ENCODE measurements at regions not wholly inside any gene's neighbourhood (a gene's known extent, or its start where the extent isn't known, plus 50 kb on each side); places are given as distances from the start of the nearest gene placed in this dataset.
A peak's percentile ranks its signal among the peaks of the same experiment; 100 is the strongest.

GRCh38 chr7:1361756-1362125 lies 97.5 kb downstream of the MICALL2 start:
- no peak for DNase-seq (ENCODE audit: low read depth, low spot score)
- in situ Hi-C loops (cut with HindIII; ENCODE audit: low pct_unique_long_range_greater_than_20kb, low sequenced_read_pairs) = no loop called here

- DNase-seq (ENCODE audit: low read depth, low spot score) = no peak
- in situ Hi-C loops (cut with HindIII; ENCODE audit: low pct_unique_long_range_greater_than_20kb, low sequenced_read_pairs) = no loop called here
Observed at GRCh38 chr7:1362301-1362700, 97.0 kb downstream of the MICALL2 start.

- in situ Hi-C loops (cut with HindIII; ENCODE audit: low pct_unique_long_range_greater_than_20kb, low sequenced_read_pairs) = no loop called here
- no peak for DNase-seq (ENCODE audit: low read depth, low spot score)
Observed at GRCh38 chr7:1364068-1364905, 95.0 kb downstream of the MICALL2 start.

- DNase-seq (ENCODE audit: low read depth, low spot score) = no peak
- in situ Hi-C loops (cut with HindIII; ENCODE audit: low pct_unique_long_range_greater_than_20kb, low sequenced_read_pairs) = no loop called here
Observed at GRCh38 chr7:1364906-1365570, 94.2 kb downstream of the MICALL2 start.

- in situ Hi-C loops (cut with HindIII; ENCODE audit: low pct_unique_long_range_greater_than_20kb, low sequenced_read_pairs) = no loop called here
- no peak for DNase-seq (ENCODE audit: low read depth, low spot score)
Observed at GRCh38 chr7:1365846-1366245, 93.4 kb downstream of the MICALL2 start.

GRCh38 chr7:1366801-1367405 lies 92.4 kb downstream of the MICALL2 start:
- in situ Hi-C loops (cut with HindIII; ENCODE audit: low pct_unique_long_range_greater_than_20kb, low sequenced_read_pairs) = no loop called here
- DNase-seq (ENCODE audit: low read depth, low spot score) = no peak

GRCh38 chr7:1367501-1368183 lies 91.6 kb downstream of the MICALL2 start:
- DNase-seq (ENCODE audit: low read depth, low spot score) = no peak
- in situ Hi-C loops (cut with HindIII; ENCODE audit: low pct_unique_long_range_greater_than_20kb, low sequenced_read_pairs) = no loop called here

GRCh38 chr7:1368184-1368681 lies 91.0 kb downstream of the MICALL2 start:
- DNase-seq (ENCODE audit: low read depth, low spot score) = no peak
- in situ Hi-C loops (cut with HindIII; ENCODE audit: low pct_unique_long_range_greater_than_20kb, low sequenced_read_pairs) = no loop called here

- in situ Hi-C loops (cut with HindIII; ENCODE audit: low pct_unique_long_range_greater_than_20kb, low sequenced_read_pairs) = no loop called here
Observed at GRCh38 chr7:1368682-1369571, 90.3 kb downstream of the MICALL2 start.

GRCh38 chr7:1369916-1370657 lies 89.2 kb downstream of the MICALL2 start:
- no peak for DNase-seq (ENCODE audit: low read depth, low spot score)
- in situ Hi-C loops (cut with HindIII; ENCODE audit: low pct_unique_long_range_greater_than_20kb, low sequenced_read_pairs) = no loop called here

More at GRCh38 chr7:1368682-1369571, 90.3 kb downstream of the MICALL2 start:
- peak; percentile 66 for DNase-seq (ENCODE audit: low read depth, low spot score)

GRCh38 chr7:1370738-1371137 lies 88.5 kb downstream of the MICALL2 start:
- in situ Hi-C loops (cut with HindIII; ENCODE audit: low pct_unique_long_range_greater_than_20kb, low sequenced_read_pairs) = no loop called here

GRCh38 chr7:1372063-1372462 lies 87.2 kb downstream of the MICALL2 start:
- in situ Hi-C loops (cut with HindIII; ENCODE audit: low pct_unique_long_range_greater_than_20kb, low sequenced_read_pairs) = no loop called here
- no peak for DNase-seq (ENCODE audit: low read depth, low spot score)

More at GRCh38 chr7:1370738-1371137, 88.5 kb downstream of the MICALL2 start:
- DNase-seq (ENCODE audit: low read depth, low spot score) = no peak

GRCh38 chr7:1372671-1373379 lies 86.4 kb downstream of the MICALL2 start:
- no peak for DNase-seq (ENCODE audit: low read depth, low spot score)
- in situ Hi-C loops (cut with HindIII; ENCODE audit: low pct_unique_long_range_greater_than_20kb, low sequenced_read_pairs) = no loop called here

- in situ Hi-C loops (cut with HindIII; ENCODE audit: low pct_unique_long_range_greater_than_20kb, low sequenced_read_pairs) = no loop called here
- peak; percentile 43 for DNase-seq (ENCODE audit: low read depth, low spot score)
Observed at GRCh38 chr7:1377111-1377909, 82.0 kb downstream of the MICALL2 start.
